HL-60 (cell line): ENCODE measurements at regions not wholly inside any gene's neighbourhood (a gene's known extent, or its start where the extent isn't known, plus 50 kb on each side); places are given as distances from the start of the nearest gene placed in this dataset.

ENCODE experiments used
- DNase-seq, 2 experiments: peaks; one replicate each; pipeline ENCODE4 v3.0.0-alpha.2; 2010 to 2020; ENCODE audit warnings: low read depth in 1 of 2, low spot score in 1 of 2
- H3K27ac ChIP-seq: fragments of 250-450 bp; sonication (Bioruptor Pico); replicated peaks from 2 replicates; pipeline ENCODE4 v1.5.1; 2020; ENCODE audit warnings: mild to moderate bottlenecking, moderate library complexity
- H3K27me3 ChIP-seq: fragments of 250-450 bp; sonication (Bioruptor Pico); 2 replicates; pipeline ENCODE4 v1.5.1; 2021; ENCODE audit warnings: mild to moderate bottlenecking, moderate library complexity; ENCODE audit not compliant: insufficient read depth, poor library complexity, severe bottlenecking
- H3K4me3 ChIP-seq: replicated peaks from 2 replicates; pipeline ENCODE4 v1.5.1; 2011; ENCODE audit warnings: mild to moderate bottlenecking, control low read depth, low read length; ENCODE audit not compliant: insufficient read depth
- CTCF ChIP-seq: IDR thresholded peaks from one replicate; pipeline ENCODE4 v1.5.1; 2011; ENCODE audit warnings: low read length, control low read depth, inconsistent platforms; ENCODE audit not compliant: insufficient read depth
- GABPA ChIP-seq: IDR thresholded peaks from 2 replicates; pipeline ENCODE4 v1.6.1; 2012; ENCODE audit warnings: low read depth
- POLR2AphosphoS5 ChIP-seq: IDR thresholded peaks from 2 replicates; pipeline ENCODE4 v1.6.1; 2012; ENCODE audit warnings: low read depth
- REST ChIP-seq: IDR thresholded peaks from 2 replicates; pipeline ENCODE4 v1.6.1; 2012; ENCODE audit warnings: low read depth; ENCODE audit not compliant: insufficient replicate concordance
- SPI1 ChIP-seq: IDR thresholded peaks from 2 replicates; pipeline ENCODE4 v1.6.1; 2012; ENCODE audit warnings: low read depth, mild to moderate bottlenecking, borderline replicate concordance

DNA sequence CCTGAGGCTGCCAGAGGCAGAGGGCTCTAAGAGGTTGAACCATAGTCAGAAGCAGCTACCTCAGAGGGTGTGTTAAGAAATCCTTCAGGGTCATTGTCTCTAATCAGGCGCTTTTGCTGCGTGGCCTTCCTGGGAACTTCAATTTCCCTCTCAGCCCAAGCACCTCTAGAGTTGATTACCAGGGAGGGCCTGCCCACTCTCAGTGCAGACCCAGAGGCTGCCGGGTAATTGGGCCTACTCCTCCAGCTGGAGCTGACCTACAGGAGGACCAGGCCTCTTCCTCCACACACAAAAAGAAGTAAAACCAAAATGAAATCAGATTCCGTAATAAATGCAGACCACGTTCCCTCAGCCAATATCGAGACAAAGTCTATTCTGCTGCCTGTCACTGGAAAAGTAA is 305.0 kb upstream of the CCL2 start:
- no peaks in the 10 kb centered on the region for H3K27me3 ChIP-seq
- no peak overlapping the region for H3K27ac ChIP-seq
- DNase-seq, result no peak
- TF ChIP-seq CTCF (no peak), SPI1 (no peak), REST (no peak), GABPA (no peak), POLR2AphosphoS5 (no peak)
- no peak overlapping the region for H3K4me3 ChIP-seq

- no peak overlapping the region for H3K27ac ChIP-seq
- TF ChIP-seq REST (no peak), GABPA (no peak), CTCF (no peak), SPI1 (no peak), POLR2AphosphoS5 (no peak)
- DNase-seq, result no peak
- H3K27me3 ChIP-seq, result no peaks in the 10 kb centered on the region
- no peak overlapping the region for H3K4me3 ChIP-seq
Observed at GRCh38 chr17:33952425-33952824, 302.7 kb upstream of the CCL2 start.

DNA sequence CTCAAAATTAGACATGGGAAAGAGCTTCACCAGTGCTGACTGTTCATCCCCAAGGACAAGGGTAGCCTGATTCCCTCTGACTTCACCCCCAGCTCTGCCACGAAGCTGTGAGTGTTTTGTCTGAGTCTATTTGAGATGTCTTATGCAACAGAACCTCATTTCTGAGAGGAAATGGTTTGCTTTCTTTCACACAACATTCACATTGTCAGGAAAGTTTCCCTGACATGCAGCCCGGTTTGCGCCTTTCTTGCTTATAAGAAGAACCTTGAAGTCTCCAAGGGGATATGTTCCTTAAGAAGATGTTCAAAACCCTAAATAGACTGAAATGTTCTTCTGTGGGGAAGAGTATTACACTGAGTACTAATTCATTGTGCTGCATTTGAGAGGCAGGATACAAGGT is 300.5 kb upstream of the CCL2 start:
- no peak for DNase-seq
- TF ChIP-seq GABPA (no peak), POLR2AphosphoS5 (no peak), CTCF (no peak), REST (no peak), SPI1 (no peak)
- Histone ChIP-seq H3K27ac (no peak overlapping the region), H3K27me3 (no peaks in the 10 kb centered on the region), H3K4me3 (no peak overlapping the region)
